T-helper 2 cell treated with Interferon-gamma antibody and Interleukin-4, amounts not matched to agents 5 μg/mL and 100 μg/mL, for 36 hours (primary cell): ENCODE measurements at regions not wholly inside any gene's neighbourhood (a gene's known extent, or its start where the extent isn't known, plus 50 kb on each side); places are given as distances from the start of the nearest gene placed in this dataset.
"Not testable (repeated sequence)": the region's sequence is repeated elsewhere in the genome, so short reads cannot be mapped to it uniquely, and the experiment has no call there.

Experiments
- DNase-seq: peaks from one replicate; pipeline ENCODE4 v3.0.0; 2021; ENCODE audit warnings: low spot score
- H3K27ac Mint-ChIP-seq: one replicate; pipeline ENCODE4 v1.8.0; 2021; ENCODE audit warnings: mild to moderate bottlenecking, mixed read lengths
- H3K27me3 Mint-ChIP-seq: one replicate; pipeline ENCODE4 v1.8.0; 2021; ENCODE audit warnings: low read depth, mixed read lengths
- H3K36me3 Mint-ChIP-seq: one replicate; pipeline ENCODE4 v1.8.0; 2021; ENCODE audit warnings: low read depth, mixed read lengths
- H3K4me1 Mint-ChIP-seq: one replicate; pipeline ENCODE4 v1.8.0; 2021; ENCODE audit warnings: low read depth, mixed read lengths
- H3K4me3 Mint-ChIP-seq: one replicate; pipeline ENCODE4 v1.8.0; 2022; ENCODE audit warnings: mild to moderate bottlenecking, moderate library complexity, mixed read lengths
- H3K9me3 Mint-ChIP-seq: one replicate; pipeline ENCODE4 v1.8.0; 2021; ENCODE audit warnings: mixed read lengths

DNA sequence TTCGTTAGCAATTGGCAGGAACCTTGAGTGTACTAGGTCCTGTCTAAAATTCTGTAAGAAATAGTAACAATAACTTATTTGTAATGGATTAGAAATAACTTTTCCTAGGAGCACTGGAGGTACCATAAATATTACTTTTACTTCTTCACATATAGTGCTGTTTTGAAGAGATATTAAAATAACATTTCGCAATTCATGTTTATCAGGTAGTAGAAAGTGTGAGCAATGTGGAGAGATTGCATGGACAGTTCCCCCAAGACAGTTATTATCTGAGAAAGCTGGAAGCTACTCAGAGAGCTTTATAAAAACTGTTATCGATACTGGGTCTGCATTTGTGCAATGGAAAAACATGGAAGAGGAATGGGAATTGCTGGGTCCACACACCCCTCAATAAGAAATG is 128.5 kb upstream of the KIF26B start:
- H3K4me3 Mint-ChIP-seq = no peak overlapping the region
- H3K9me3 Mint-ChIP-seq = no peaks in the 10 kb centered on the region
- no peak overlapping the region for H3K27ac Mint-ChIP-seq
- H3K27me3 Mint-ChIP-seq = peaks cover 10% of the 10 kb centered on the region
- DNase-seq = no peak
- peaks cover 7% of the 10 kb centered on the region for H3K4me1 Mint-ChIP-seq
- no peaks in the 10 kb centered on the region for H3K36me3 Mint-ChIP-seq

GRCh38 chr1:245025525-245025924 is 129.3 kb upstream of the KIF26B start:
- H3K9me3 Mint-ChIP-seq = no peaks in the 10 kb centered on the region
- DNase-seq = no peak
- no peak overlapping the region for H3K27ac Mint-ChIP-seq
- no peak overlapping the region for H3K4me3 Mint-ChIP-seq
- H3K27me3 Mint-ChIP-seq = peaks cover 10% of the 10 kb centered on the region
- H3K36me3 Mint-ChIP-seq = no peaks in the 10 kb centered on the region
- H3K4me1 Mint-ChIP-seq = peaks cover 6% of the 10 kb centered on the region

GRCh38 chr1:245023222-245023621 is 131.6 kb upstream of the KIF26B start:
- H3K27ac Mint-ChIP-seq = no peak overlapping the region
- no peak for DNase-seq
- H3K9me3 Mint-ChIP-seq = no peaks in the 10 kb centered on the region
- H3K4me3 Mint-ChIP-seq = no peak overlapping the region
- H3K36me3 Mint-ChIP-seq = no peaks in the 10 kb centered on the region
- peaks cover 10% of the 10 kb centered on the region for H3K27me3 Mint-ChIP-seq
- peaks cover 1% of the 10 kb centered on the region for H3K4me1 Mint-ChIP-seq

- DNase-seq = no peak
- no peak overlapping the region for H3K27ac Mint-ChIP-seq
- H3K36me3 Mint-ChIP-seq = no peaks in the 10 kb centered on the region
- H3K9me3 Mint-ChIP-seq = no peaks in the 10 kb centered on the region
- H3K4me3 Mint-ChIP-seq = no peak overlapping the region
- H3K27me3 Mint-ChIP-seq = no peaks in the 10 kb centered on the region
- peaks cover 1% of the 10 kb centered on the region for H3K4me1 Mint-ChIP-seq
Observed at GRCh38 chr1:245019910-245020486, 134.8 kb upstream of the KIF26B start.

- DNase-seq = no peak
- no peaks in the 10 kb centered on the region for H3K27me3 Mint-ChIP-seq
- no peaks in the 10 kb centered on the region for H3K36me3 Mint-ChIP-seq
- no peak overlapping the region for H3K27ac Mint-ChIP-seq
- no peak overlapping the region for H3K4me3 Mint-ChIP-seq
- H3K4me1 Mint-ChIP-seq = peaks cover 1% of the 10 kb centered on the region
- no peaks in the 10 kb centered on the region for H3K9me3 Mint-ChIP-seq
Observed at GRCh38 chr1:245016700-245017099, 138.1 kb upstream of the KIF26B start.

DNA sequence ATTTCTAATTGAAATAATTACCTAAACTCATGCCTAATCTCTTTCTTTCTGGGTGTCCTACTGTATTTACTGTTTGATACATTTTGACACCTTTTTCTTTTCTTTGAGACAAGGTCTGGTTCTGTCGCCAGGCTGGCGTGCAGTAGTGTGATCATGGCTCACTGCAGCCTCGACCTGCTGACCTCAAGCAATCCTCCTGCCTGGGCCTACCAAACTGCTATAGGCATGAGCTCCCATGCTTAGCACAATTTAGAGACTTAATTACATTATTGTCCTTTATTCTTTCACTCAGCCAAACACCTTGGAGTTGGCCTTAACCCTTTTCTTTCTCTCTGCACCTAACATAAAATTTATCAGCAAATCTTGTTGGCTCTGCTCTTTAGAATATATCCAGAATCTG is 139.8 kb upstream of the KIF26B start:
- H3K27ac Mint-ChIP-seq = no peak overlapping the region
- no peaks in the 10 kb centered on the region for H3K36me3 Mint-ChIP-seq
- no peak for DNase-seq
- no peak overlapping the region for H3K4me3 Mint-ChIP-seq
- H3K9me3 Mint-ChIP-seq = no peaks in the 10 kb centered on the region
- no peaks in the 10 kb centered on the region for H3K27me3 Mint-ChIP-seq
- peaks cover 1% of the 10 kb centered on the region for H3K4me1 Mint-ChIP-seq

DNA sequence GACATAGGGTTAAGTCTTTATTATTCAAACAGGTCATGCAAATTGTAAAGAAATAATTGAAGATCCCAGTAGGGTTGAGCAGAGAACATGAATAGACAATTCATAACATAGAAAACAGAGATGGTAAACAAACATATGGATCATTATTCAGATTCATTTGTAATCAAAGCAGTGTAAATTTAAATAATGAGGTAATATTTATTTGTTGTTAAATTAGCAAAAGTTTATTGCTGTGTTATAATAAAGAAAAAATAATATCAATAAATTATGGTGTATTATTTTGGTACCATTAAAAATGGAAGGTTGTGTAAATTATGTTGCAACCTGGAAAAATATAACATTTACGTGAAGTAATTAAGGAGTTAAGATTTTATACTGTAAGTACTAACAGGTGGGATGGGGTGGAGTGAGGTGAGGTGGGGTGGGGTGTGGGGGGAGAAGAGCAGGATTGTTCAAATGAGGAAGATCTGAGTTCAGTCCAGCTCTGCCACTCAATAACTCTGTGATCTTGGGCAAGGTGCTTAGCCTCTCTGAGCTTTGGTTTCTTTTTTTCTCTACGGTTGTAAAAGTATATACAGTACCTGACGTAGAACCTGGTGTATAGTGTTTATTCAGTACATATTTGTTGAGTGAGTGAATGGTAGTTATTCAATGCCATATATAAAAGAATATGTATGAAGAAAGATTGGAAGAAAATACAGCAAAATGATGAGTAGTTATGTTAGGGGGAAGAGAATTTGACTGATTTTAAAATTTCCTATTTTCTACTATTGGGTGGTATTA is 140.3 kb upstream of the KIF26B start:
- DNase-seq = no peak
- Mint-ChIP-seq H3K36me3 (no peaks in the 10 kb centered on the region), H3K9me3 (no peaks in the 10 kb centered on the region), H3K27ac (no peak overlapping the region), H3K4me1 (peaks cover 1% of the 10 kb centered on the region), H3K4me3 (no peak overlapping the region), H3K27me3 (no peaks in the 10 kb centered on the region)

DNA sequence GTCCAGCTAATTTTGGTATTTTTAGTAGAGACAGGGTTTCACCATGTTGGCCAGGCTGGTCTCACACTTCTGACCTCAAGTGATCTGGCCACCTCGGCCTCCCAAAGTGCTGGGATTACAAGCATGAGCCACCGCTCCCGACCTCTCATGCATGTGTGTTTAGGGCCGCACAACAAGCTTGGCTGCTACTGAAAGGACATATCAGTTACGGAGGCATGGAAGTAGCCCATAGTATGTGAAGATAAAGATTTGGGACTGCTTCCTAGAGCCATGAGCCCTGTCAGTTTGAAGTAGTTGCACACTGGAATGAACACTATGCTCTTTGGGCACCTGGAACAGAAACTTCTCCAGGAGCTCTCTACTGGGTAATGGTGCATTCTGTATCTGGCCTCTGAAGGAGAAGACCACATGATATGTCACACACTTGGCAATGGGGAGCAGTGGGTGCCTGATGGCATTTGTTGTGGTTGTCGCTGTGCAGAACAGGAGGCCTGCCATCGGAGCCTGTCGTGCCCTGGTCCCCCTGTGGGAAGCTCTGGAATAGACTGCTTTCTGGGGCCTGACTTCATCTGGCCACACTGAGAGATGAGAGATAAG is 144.7 kb upstream of the KIF26B start:
- H3K27ac Mint-ChIP-seq = no peak overlapping the region
- no peaks in the 10 kb centered on the region for H3K36me3 Mint-ChIP-seq
- H3K4me1 Mint-ChIP-seq = no peaks in the 10 kb centered on the region
- H3K9me3 Mint-ChIP-seq = no peaks in the 10 kb centered on the region
- no peak for DNase-seq
- H3K4me3 Mint-ChIP-seq = no peak overlapping the region
- no peaks in the 10 kb centered on the region for H3K27me3 Mint-ChIP-seq

- Mint-ChIP-seq H3K27me3 (no peaks in the 10 kb centered on the region), H3K9me3 (no peaks in the 10 kb centered on the region), H3K4me1 (no peaks in the 10 kb centered on the region), H3K4me3 (no peak overlapping the region), H3K36me3 (no peaks in the 10 kb centered on the region), H3K27ac (no peak overlapping the region)
- no peak for DNase-seq
Observed at GRCh38 chr1:245008761-245009160, 144.4 kb upstream of the HNRNPU start.

DNA sequence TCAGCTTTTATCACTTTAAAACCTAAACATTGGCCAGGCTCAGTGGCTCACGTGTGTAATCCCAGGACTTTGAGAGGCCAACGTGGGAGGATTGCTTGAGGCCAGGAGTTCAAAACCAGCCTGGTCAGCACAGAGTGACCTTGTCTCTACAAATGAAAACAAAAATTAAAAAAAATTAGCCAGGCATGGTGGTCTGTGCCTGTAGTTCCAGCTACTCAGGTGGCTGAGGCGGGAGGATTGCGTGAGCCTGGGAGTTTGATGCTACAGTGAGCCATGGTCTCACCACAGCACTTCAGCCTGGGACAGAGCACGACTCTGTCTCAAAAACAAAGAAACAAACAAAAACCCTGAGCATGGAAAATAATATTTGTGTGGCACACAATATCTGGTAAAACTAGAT is 143.5 kb upstream of the HNRNPU start:
- Mint-ChIP-seq H3K27ac (no peak overlapping the region), H3K9me3 (no peaks in the 10 kb centered on the region), H3K27me3 (no peaks in the 10 kb centered on the region), H3K4me1 (no peaks in the 10 kb centered on the region), H3K36me3 (no peaks in the 10 kb centered on the region), H3K4me3 (no peak overlapping the region)
- DNase-seq = no peak

DNA sequence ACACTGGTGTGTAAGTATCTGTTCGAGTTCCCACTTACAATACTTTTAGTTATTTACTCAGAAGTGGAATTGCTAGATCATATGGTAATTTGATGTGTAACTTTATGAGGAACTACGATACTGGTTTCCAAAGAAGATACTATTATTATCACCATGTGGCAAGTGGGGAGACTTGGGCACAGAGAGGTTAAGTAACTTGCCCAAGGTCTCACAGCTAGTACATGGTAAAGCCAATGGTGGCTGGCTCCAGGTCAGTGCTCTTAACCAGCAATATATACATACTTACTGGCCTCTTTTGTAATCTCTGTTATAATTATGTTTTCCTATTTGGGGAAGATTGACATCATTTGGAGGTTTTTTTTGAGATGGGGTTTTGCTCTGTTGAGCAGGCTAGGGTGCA is 138.9 kb upstream of the HNRNPU start:
- H3K27me3 Mint-ChIP-seq = peaks cover 2% of the 10 kb centered on the region
- H3K9me3 Mint-ChIP-seq = no peaks in the 10 kb centered on the region
- no peaks in the 10 kb centered on the region for H3K4me1 Mint-ChIP-seq
- DNase-seq = no peak
- H3K4me3 Mint-ChIP-seq = no peak overlapping the region
- H3K27ac Mint-ChIP-seq = no peak overlapping the region
- no peaks in the 10 kb centered on the region for H3K36me3 Mint-ChIP-seq

DNA sequence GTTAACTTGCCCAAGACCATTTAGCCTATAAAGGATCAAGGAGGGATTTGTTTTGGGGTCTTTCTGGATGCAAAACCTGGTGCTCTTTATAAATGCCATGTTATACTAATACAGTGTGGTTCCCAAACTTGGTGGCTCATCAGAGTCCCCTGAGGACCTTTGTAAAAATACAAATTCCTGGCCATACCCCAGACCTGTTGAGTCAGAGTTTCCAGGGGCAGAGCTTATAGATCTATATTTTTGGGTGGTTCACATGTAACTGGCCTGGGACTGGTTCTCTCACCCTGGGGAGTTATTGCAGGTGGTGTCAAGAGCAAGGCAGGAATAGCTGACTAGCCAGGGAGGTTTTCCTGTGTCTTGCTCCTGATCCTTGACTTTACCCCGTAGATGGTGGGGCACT is 136.9 kb upstream of the HNRNPU start:
- peaks cover 2% of the 10 kb centered on the region for H3K27me3 Mint-ChIP-seq
- H3K9me3 Mint-ChIP-seq = no peaks in the 10 kb centered on the region
- H3K36me3 Mint-ChIP-seq = no peaks in the 10 kb centered on the region
- H3K4me1 Mint-ChIP-seq = no peaks in the 10 kb centered on the region
- no peak overlapping the region for H3K27ac Mint-ChIP-seq
- no peak for DNase-seq
- no peak overlapping the region for H3K4me3 Mint-ChIP-seq

DNA sequence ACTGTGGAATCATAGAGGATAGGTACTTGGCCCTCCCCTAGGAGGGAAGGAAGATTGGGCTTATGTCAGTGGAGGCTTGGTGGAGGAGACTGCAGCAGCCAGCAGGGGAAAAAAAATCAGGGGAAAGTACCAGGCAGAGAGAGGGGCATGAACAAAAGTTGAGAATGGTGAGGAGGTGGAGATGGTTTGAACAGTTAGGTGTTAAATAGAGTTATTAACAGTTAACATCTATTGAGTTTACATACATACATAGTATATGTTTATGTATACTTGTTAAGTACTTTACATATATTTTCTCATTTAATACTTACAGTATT is 136.5 kb upstream of the HNRNPU start:
- Mint-ChIP-seq H3K4me1 (no peaks in the 10 kb centered on the region), H3K27ac (no peak overlapping the region), H3K27me3 (peaks cover 2% of the 10 kb centered on the region), H3K36me3 (no peaks in the 10 kb centered on the region), H3K9me3 (no peaks in the 10 kb centered on the region), H3K4me3 (no peak overlapping the region)
- no peak for DNase-seq

DNA sequence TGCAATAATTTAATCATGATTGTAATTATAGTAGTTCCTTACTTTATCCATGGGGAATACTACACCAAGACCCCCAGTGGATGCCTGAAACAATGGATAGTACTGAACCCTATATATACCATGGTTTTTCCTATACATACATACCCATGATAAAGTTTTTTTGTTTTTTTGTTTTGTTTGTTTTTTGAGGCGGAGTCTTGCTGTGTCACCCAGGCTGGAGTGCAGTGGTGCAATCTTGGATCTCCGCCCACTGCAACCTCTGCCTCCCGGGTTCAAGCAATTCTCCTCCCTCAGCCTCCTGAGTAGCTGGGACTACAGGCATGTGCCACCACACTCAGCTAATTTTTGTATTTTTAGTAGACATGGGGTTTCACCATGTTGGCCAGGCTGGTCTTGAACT is 135.3 kb upstream of the HNRNPU start:
- DNase-seq, H3K4me1 Mint-ChIP-seq, H3K27me3 Mint-ChIP-seq, H3K36me3 Mint-ChIP-seq, H3K4me3 Mint-ChIP-seq, H3K9me3 Mint-ChIP-seq, H3K27ac Mint-ChIP-seq: not testable (repeated sequence)
